GM12891 (cell line): ENCODE measurements at regions not wholly inside any gene's neighbourhood (a gene's known extent, or its start where the extent isn't known, plus 50 kb on each side); places are given as distances from the start of the nearest gene placed in this dataset.

Experiments used
- DNase-seq: peaks from one replicate; pipeline ENCODE4 v3.0.0; 2011; ENCODE audit warnings: low spot score; ENCODE audit not compliant: insufficient read length
- FAIRE-seq: peaks from 2 replicates; lab custom pipeline; 2011; peaks lifted over from hg19 to GRCh38; lab: Jason Lieb, UNC
- PAX5 ChIP-seq: IDR thresholded peaks from 2 replicates; pipeline ENCODE4 v1.6.1; 2011; ENCODE audit warnings: low read length, moderate library complexity, mild to moderate bottlenecking; ENCODE audit not compliant: insufficient read depth, severe bottlenecking
- POLR2A ChIP-seq: IDR thresholded peaks from 2 replicates; pipeline ENCODE4 v1.6.1; 2011; ENCODE audit warnings: low read depth, low read length, control low read depth
- POLR2AphosphoS5 ChIP-seq: IDR thresholded peaks from 2 replicates; pipeline ENCODE4 v1.6.1; 2011; ENCODE audit warnings: low read depth, low read length, control low read depth
- POU2F2 ChIP-seq: IDR thresholded peaks from 2 replicates; pipeline ENCODE4 v1.6.1; 2011; ENCODE audit warnings: low read depth, mild to moderate bottlenecking, control low read depth, low read length, moderate library complexity
- SPI1 ChIP-seq: IDR thresholded peaks from 2 replicates; pipeline ENCODE4 v1.6.1; 2011; ENCODE audit warnings: low read depth, low read length, control low read depth
- TAF1 ChIP-seq: IDR thresholded peaks from 2 replicates; pipeline ENCODE4 v1.6.1; 2011; ENCODE audit warnings: low read depth, low read length, control low read depth

DNA sequence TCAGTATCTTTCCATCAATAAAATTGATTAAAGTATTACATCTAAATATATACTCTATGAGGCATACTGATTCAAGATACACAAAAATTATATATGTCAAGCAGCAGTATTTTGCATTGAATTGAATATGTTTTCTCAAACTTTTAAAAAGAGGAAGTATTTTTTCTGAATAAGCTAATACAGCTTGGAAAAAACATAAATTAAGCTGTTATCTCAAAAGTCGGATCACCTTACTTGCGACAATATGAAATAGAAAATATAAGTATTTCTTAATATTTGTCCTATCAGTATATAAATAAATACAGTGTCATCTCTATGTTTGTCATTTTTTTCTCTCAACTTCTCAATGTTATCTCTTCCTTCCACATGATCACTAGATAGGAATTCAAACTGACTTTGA, 139.3 kb downstream of the MBL2 start:
- FAIRE-seq: no peak
- no peak for TF ChIP-seq PAX5
- no peak for DNase-seq

DNA sequence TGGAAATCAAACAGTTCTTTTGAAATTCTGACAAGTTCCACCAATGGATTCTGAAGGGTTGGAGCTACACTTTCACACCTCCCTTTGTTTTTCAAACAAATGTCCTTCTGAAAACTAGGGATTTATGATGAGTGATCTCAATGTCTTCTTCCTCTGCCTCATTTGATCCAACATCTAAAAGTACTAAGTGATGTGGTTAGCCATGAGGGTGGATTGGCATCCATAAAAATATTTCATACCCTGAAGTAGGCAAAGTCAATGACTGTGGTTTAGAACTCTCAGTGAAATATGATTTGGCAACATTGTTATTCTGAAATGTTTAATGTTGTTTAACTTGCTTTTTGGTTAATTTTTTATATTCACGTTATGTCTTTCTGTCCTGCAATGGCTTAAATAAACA, 136.9 kb downstream of the MBL2 start:
- FAIRE-seq: no peak
- no peak for TF ChIP-seq PAX5
- no peak for TF ChIP-seq POLR2AphosphoS5
- no peak for TF ChIP-seq POU2F2
- no peak for TF ChIP-seq SPI1
- no peak for TF ChIP-seq TAF1
- TF ChIP-seq POLR2A: no peak
- no peak for DNase-seq

DNA sequence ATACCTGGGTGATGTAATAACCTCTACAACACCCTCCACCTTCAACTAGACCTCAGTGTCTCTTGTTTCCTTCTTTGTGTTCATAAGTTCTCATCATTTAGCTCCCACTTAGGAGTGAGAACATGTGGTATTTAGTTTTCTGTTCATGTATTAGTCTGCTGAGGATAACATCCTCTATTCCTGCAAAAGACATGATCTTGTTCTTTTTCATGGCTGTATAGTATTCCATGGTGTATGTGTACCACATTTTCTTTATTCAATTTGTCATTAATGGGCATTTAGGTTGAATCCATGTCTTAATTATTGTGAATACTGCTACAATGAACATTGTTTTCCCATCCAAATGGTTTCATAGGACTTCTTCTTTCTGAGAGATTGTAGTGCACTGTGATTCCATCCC, 135.7 kb downstream of the MBL2 start:
- FAIRE-seq (no peak), DNase-seq (no peak)
- TF ChIP-seq TAF1 (no peak), POU2F2 (no peak), SPI1 (no peak)

DNA sequence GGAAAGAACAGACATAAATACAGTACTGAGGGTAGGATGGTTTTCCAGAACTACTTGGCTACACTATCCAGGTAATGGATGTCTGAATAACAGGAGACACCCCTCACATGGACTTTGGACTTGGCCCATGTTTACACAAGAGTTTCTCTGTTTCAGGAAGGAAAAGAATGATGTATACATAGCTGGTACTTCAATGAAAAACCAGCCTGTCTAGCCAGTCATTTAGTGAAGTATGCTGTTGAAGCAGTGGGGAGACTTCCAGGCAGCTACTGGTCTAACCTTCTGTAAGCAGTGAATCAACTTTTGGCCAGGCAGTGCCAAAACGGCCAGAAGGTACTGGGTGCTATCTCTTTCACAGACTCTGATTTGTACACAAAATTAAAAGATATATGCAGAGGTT, 135.0 kb downstream of the MBL2 start:
- no peak for FAIRE-seq
- DNase-seq: no peak
- no peak for TF ChIP-seq TAF1
- TF ChIP-seq POU2F2: no peak
- TF ChIP-seq POLR2A: no peak
- no peak for TF ChIP-seq POLR2AphosphoS5
- no peak for TF ChIP-seq SPI1
- TF ChIP-seq PAX5: no peak

DNA sequence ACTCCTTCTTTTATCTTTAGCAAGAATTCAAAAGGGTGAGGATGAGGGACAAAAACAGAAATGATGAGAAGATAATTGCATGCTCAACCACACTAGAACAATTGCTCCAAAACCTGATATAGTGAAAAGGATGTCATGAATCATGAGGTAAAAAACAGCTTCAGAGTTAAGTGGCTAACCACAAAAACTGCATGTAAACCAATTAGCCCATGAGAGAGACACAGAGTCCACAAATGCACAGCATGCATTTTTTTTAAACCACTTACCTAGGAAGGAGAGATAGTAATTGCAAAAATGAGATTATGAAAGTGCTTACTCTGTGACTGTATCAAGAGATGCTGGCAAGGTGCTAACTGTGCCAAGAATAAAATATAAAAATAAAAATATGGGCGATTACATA, 132.9 kb downstream of the MBL2 start:
- FAIRE-seq (no peak), DNase-seq (no peak)
- TF ChIP-seq TAF1 (no peak), SPI1 (no peak), POU2F2 (no peak), POLR2AphosphoS5 (no peak), POLR2A (no peak), PAX5 (no peak)

DNA sequence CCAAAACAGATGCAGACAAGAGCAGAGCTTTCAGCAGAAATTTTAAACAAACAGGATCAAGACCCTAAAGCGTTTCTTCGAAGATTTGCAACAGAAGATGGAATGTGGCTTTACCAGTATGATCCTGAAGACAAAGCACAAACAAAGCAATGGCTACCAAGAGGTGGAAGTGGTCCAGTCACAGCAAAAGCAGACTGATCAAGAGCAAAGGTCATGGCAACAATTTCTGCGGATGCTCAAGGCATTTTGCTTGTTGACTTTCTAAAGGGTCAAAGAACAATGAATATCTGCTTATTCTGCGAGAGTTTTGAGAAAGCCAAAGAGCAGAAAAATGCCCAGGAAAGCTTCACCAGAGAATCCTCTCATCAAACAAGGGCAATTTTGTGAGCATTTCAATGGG, 130.4 kb downstream of the MBL2 start:
- DNase-seq: no peak
- no peak for TF ChIP-seq POLR2A
- no peak for TF ChIP-seq TAF1
- TF ChIP-seq SPI1: no peak
- no peak for TF ChIP-seq POU2F2
- TF ChIP-seq PAX5: no peak
- no peak for TF ChIP-seq POLR2AphosphoS5
- FAIRE-seq: no peak

DNA sequence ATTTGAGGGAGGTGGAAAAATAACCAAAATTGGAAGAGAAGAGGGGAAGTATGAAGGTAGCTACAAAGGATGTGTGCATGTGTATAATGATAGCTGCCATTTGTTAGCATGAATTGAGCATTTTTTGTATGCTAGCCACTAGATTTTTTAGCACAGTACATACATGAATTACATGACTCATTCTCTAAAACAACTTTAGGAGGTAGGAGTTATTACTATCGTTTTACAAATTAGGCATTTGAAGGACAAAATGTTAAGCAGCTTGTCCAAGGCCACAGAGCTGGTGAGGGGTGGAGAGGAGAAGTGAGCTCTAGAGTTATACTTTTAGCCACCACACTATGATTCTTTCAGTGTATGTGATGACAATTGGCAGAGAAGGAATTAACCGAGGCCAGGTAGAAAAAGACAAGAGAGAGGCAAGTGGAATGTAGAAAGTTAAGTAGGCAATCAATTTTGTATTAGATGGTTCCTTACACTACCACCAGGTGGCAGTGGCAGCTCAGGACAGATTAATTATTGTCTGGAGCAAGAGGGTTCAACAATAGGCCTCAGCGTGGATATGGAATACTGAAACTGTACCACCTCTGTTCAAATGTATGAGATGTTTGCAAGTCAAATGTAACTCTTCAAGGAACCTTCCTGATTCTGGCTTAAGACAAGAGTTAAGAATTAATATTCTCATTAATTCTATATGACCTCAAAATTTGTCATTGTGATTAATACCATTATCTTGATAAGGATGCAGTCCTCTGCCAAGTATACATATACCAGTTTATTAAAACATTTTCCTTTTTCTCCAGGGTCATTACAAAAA, 128.0 kb downstream of the MBL2 start:
- FAIRE-seq (peak; percentile 76), DNase-seq (no peak)
- TF ChIP-seq POLR2AphosphoS5 (no peak), TAF1 (no peak), POLR2A (no peak), PAX5 (no peak), POU2F2 (no peak), SPI1 (no peak)

DNA sequence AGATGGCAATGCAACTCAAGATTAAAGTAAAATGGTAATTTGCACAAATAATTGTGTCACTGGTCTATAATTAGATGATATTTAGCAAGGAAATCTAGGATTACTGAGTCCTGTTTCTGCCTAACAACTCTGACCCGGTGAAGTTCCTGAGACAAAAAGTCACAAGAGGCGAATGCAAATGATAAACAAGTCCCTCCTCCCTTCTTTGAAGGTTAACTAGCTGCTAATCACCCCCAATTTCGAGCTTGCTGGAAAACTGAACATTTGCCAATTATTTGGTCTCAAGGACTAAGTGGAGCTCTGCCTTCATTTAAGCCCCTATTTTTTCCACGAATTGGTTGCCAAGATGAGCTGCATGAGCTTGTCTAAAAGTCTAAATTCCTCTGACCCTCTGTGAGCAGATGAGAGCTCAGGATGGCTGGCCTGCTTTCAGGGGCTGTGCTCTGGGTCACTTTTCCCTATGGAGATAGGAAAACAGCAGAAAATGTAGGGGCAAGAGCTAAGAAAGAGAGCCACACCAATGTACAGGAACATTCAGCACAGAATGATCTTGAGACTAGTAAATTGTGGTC, 127.3 kb downstream of the MBL2 start:
- TF ChIP-seq SPI1 (no peak), POLR2AphosphoS5 (no peak)
- FAIRE-seq: no peak
- no peak for DNase-seq

DNA sequence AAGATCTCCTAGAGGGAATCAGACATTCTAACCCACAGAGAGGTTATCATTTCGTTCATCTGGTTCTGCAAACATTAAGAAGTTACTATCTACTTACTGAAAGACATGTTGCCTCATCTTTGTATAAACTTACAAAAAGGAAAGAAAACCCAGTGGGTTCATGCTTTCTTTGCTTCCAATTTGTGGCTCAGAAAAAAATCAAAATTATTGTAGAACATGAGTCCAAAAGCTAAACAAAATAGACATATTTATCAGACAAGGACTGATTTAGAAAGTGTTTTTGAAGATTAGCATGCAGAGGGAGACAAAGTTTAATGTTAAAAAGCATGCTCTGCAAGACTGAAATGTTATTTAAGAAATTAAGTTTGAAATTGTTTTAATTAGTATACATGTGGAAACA, 123.1 kb downstream of the MBL2 start:
- no peak for TF ChIP-seq TAF1
- no peak for TF ChIP-seq POU2F2
- TF ChIP-seq POLR2A: no peak
- TF ChIP-seq POLR2AphosphoS5: no peak
- no peak for TF ChIP-seq PAX5
- no peak for TF ChIP-seq SPI1
- no peak for FAIRE-seq
- no peak for DNase-seq

DNA sequence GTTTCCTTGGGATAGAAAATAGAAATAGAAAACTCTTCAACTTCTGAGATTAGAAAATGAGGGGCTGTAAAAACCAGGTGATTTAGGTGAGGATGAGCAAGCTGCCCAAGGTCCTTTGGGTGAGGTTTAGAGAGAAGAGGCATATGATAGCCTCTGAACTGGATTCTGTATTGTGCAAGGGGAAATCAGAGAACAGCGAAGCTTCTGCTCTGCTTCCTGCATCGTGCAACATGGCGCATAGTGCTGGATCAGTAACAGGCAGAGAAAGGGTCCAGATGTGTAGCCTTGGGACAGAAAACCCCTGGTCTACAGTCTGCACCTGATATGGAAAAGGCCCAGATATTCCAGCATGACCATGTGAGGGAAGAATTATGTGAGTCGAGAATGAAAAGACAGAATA, 121.7 kb downstream of the MBL2 start:
- FAIRE-seq (no peak), DNase-seq (no peak)
- TF ChIP-seq POLR2A (no peak), POLR2AphosphoS5 (no peak), TAF1 (no peak), POU2F2 (no peak), PAX5 (no peak), SPI1 (no peak)

DNA sequence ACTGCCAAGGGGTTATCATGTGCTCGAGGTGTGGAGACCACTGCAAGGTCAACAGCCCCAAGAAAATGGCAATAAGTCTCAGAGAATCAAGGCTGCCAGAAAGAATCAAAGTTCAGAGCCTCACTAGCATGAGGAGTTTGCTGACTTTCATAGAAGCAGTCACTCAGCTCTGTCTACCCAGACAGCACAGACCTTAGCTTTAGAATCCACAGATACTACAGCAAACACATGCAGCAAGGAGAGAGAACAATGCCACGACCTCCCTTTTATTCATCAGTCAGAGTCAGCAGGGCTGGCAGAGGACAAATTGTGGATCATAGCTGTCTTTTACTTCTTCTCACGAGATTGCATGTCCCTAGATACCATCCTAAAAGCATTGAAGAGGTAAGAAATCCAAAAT, 121.3 kb downstream of the MBL2 start:
- DNase-seq (no peak), FAIRE-seq (no peak)
- TF ChIP-seq POLR2AphosphoS5: no peak
- TF ChIP-seq TAF1: no peak
- no peak for TF ChIP-seq PAX5
- no peak for TF ChIP-seq POLR2A
- no peak for TF ChIP-seq SPI1
- TF ChIP-seq POU2F2: no peak
